HL-60 (cell line): ENCODE measurements at regions not wholly inside any gene's neighbourhood (a gene's known extent, or its start where the extent isn't known, plus 50 kb on each side); places are given as distances from the start of the nearest gene placed in this dataset.

ENCODE experiments used
- DNase-seq, 2 experiments: peaks; one replicate each; pipeline ENCODE4 v3.0.0-alpha.2; 2010 to 2020; ENCODE audit warnings: low read depth in 1 of 2, low spot score in 1 of 2
- H3K27ac ChIP-seq: fragments of 250-450 bp; sonication (Bioruptor Pico); replicated peaks from 2 replicates; pipeline ENCODE4 v1.5.1; 2020; ENCODE audit warnings: mild to moderate bottlenecking, moderate library complexity
- H3K27me3 ChIP-seq: fragments of 250-450 bp; sonication (Bioruptor Pico); 2 replicates; pipeline ENCODE4 v1.5.1; 2021; ENCODE audit warnings: mild to moderate bottlenecking, moderate library complexity; ENCODE audit not compliant: insufficient read depth, poor library complexity, severe bottlenecking
- H3K4me3 ChIP-seq: replicated peaks from 2 replicates; pipeline ENCODE4 v1.5.1; 2011; ENCODE audit warnings: mild to moderate bottlenecking, control low read depth, low read length; ENCODE audit not compliant: insufficient read depth
- GABPA ChIP-seq: IDR thresholded peaks from 2 replicates; pipeline ENCODE4 v1.6.1; 2012; ENCODE audit warnings: low read depth
- POLR2AphosphoS5 ChIP-seq: IDR thresholded peaks from 2 replicates; pipeline ENCODE4 v1.6.1; 2012; ENCODE audit warnings: low read depth
- SPI1 ChIP-seq: IDR thresholded peaks from 2 replicates; pipeline ENCODE4 v1.6.1; 2012; ENCODE audit warnings: low read depth, mild to moderate bottlenecking, borderline replicate concordance
- TF ChIP-seq, protein P1 (sequence below): IDR thresholded peaks from one replicate; pipeline ENCODE4 v1.5.1; 2011; ENCODE audit warnings: low read length, control low read depth, inconsistent platforms; ENCODE audit not compliant: insufficient read depth
- TF ChIP-seq, protein P2 (sequence below): IDR thresholded peaks from 2 replicates; pipeline ENCODE4 v1.6.1; 2012; ENCODE audit warnings: low read depth; ENCODE audit not compliant: insufficient replicate concordance

DNA sequence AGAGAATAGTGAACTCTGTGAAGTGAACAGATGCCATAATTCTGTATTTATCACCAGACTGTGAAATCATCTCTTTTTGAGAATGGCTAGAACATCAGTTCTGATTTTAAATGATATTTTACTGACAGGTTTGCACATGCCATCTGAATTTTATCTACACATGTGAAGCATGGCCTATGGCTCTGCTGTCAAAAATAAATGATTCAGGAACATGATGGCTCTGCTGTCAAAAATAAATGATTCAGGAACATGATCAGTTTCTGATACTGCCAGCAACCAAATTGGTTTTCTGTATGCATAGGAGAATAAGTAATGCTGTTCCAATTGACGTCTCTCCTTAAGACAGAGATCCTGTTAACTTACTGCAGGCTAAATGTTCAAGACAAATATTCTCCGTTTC is 70.6 kb upstream of the TLL1 start:
- DNase-seq: no peak
- TF ChIP-seq SPI1 (no peak), GABPA (no peak), POLR2AphosphoS5 (no peak)
- TF ChIP-seq, protein P1, sequence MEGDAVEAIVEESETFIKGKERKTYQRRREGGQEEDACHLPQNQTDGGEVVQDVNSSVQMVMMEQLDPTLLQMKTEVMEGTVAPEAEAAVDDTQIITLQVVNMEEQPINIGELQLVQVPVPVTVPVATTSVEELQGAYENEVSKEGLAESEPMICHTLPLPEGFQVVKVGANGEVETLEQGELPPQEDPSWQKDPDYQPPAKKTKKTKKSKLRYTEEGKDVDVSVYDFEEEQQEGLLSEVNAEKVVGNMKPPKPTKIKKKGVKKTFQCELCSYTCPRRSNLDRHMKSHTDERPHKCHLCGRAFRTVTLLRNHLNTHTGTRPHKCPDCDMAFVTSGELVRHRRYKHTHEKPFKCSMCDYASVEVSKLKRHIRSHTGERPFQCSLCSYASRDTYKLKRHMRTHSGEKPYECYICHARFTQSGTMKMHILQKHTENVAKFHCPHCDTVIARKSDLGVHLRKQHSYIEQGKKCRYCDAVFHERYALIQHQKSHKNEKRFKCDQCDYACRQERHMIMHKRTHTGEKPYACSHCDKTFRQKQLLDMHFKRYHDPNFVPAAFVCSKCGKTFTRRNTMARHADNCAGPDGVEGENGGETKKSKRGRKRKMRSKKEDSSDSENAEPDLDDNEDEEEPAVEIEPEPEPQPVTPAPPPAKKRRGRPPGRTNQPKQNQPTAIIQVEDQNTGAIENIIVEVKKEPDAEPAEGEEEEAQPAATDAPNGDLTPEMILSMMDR: no peak
- TF ChIP-seq, protein P2, sequence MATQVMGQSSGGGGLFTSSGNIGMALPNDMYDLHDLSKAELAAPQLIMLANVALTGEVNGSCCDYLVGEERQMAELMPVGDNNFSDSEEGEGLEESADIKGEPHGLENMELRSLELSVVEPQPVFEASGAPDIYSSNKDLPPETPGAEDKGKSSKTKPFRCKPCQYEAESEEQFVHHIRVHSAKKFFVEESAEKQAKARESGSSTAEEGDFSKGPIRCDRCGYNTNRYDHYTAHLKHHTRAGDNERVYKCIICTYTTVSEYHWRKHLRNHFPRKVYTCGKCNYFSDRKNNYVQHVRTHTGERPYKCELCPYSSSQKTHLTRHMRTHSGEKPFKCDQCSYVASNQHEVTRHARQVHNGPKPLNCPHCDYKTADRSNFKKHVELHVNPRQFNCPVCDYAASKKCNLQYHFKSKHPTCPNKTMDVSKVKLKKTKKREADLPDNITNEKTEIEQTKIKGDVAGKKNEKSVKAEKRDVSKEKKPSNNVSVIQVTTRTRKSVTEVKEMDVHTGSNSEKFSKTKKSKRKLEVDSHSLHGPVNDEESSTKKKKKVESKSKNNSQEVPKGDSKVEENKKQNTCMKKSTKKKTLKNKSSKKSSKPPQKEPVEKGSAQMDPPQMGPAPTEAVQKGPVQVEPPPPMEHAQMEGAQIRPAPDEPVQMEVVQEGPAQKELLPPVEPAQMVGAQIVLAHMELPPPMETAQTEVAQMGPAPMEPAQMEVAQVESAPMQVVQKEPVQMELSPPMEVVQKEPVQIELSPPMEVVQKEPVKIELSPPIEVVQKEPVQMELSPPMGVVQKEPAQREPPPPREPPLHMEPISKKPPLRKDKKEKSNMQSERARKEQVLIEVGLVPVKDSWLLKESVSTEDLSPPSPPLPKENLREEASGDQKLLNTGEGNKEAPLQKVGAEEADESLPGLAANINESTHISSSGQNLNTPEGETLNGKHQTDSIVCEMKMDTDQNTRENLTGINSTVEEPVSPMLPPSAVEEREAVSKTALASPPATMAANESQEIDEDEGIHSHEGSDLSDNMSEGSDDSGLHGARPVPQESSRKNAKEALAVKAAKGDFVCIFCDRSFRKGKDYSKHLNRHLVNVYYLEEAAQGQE: no peak

DNA sequence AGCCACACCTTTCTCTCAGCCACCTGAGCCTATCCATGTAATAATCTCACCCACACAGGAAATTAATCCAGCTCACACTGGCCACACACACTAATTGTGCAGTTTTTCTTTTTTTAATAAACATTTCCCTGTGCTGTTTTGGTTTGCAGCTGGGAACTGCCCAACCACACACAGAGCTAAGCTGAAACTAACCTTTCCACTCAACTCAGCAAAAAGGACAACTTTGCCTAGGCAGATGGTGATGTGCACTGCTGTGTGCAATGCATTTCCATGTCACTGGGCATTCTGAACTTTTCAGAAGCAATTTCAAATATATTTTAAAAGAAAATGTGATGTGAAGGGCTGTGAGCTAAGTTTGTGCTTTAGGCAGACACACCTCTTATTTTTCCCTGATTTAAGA is 70.0 kb upstream of the TLL1 start:
- Histone ChIP-seq H3K27me3 (peaks cover 2% of the 10 kb centered on the region), H3K4me3 (no peak overlapping the region), H3K27ac (no peak overlapping the region)
- TF ChIP-seq, protein P2: no peak
- TF ChIP-seq, protein P1: no peak
- TF ChIP-seq SPI1: no peak
- TF ChIP-seq GABPA: no peak
- no peak for TF ChIP-seq POLR2AphosphoS5
- DNase-seq: no peak

More for the DNA sequence above, 70.6 kb upstream of the TLL1 start:
- Histone ChIP-seq H3K27ac (no peak overlapping the region), H3K27me3 (peaks cover 2% of the 10 kb centered on the region), H3K4me3 (no peak overlapping the region)

DNA sequence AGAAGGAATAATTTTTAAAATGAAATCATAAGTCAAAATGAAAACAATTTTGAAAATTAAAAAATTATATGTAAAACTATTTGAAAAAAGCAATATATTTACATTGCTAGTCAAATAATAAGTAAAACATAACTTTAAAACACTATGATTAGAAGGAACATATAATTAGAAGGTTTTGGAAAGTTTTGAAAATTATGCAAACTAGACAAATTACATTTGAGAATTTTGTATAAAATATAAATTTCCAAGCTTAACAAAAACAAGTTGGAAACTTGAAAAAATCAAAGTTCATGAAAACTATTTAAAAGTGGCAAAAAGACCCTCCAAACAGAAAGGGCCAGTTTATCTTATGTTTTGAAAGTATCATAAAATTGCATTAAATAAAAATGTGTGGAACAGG is 67.6 kb upstream of the TLL1 start:
- DNase-seq: no peak
- no peak overlapping the region for H3K4me3 ChIP-seq
- H3K27ac ChIP-seq: no peak overlapping the region
- TF ChIP-seq, protein P2: no peak
- TF ChIP-seq POLR2AphosphoS5 (no peak), GABPA (no peak), SPI1 (no peak)
- TF ChIP-seq, protein P1: no peak
- peaks cover 2% of the 10 kb centered on the region for H3K27me3 ChIP-seq
